ENCODE measurements at regions not wholly inside any gene's neighbourhood (a gene's known extent, or its start where the extent isn't known, plus 50 kb on each side); places are given as distances from the start of the nearest gene placed in this dataset.

- ATAC-seq (ENCODE audit: low read depth), result no peak
- dilution Hi-C loops (cut with HindIII; ENCODE audit: low sequenced_read_pairs, unreplicated experiment), result no loop called here
- Histone ChIP-seq H3K4ac (ENCODE audit: low read depth, low read length) (no peak overlapping the region), H2BK120ac (ENCODE audit: low read depth, low read length) (no peak overlapping the region), H2BK5ac (ENCODE audit: low read depth, low read length, poor library complexity, severe bottlenecking) (no peak overlapping the region), H2BK15ac (ENCODE audit: low read depth, low read length) (no peak overlapping the region), H2AFZ (replicated peaks; ENCODE audit: low read length, poor library complexity) (no peak overlapping the region), H3K56ac (ENCODE audit: extremely low read depth, insufficient read depth, low read length) (no peak overlapping the region), H4K91ac (ENCODE audit: insufficient read depth, low read depth, low read length) (no peak overlapping the region), H4K8ac (ENCODE audit: low read depth in 2 of 2, low read length in 2 of 2) (no peak overlapping the region), H3K9me3 (ENCODE audit: control insufficient read depth, insufficient read depth, low read length) (peaks cover 6% of the 10 kb centered on the region), H3K23ac (ENCODE audit: low read depth, low read length) (no peak overlapping the region), H3K14ac (replicated peaks; ENCODE audit: low read depth, low read length) (no peak overlapping the region), H2AK5ac (ENCODE audit: low read depth, low read length) (no peak overlapping the region), H2AK9ac (replicated peaks; ENCODE audit: low read depth, low read length, poor library complexity) (no peak overlapping the region), H3K18ac (ENCODE audit: low read depth, low read length) (no peak overlapping the region), H3K36me3 (ENCODE audit: control insufficient read depth, insufficient read depth, low read length) (no peaks in the 10 kb centered on the region), H4K5ac (ENCODE audit: low read depth, low read length) (no peak overlapping the region), H3K4me3 (ENCODE audit: insufficient read depth, low read depth, low read length) (no peak overlapping the region), H3K9ac (ENCODE audit: low read depth, low read length) (no peak overlapping the region), H3K79me1 (ENCODE audit: low read depth in 1 of 2, low read length in 2 of 2) (no peaks in the 10 kb centered on the region), H3K4me1 (ENCODE audit: control insufficient read depth, insufficient read depth, low read length) (no peaks in the 10 kb centered on the region), H3K27ac (ENCODE audit: insufficient read depth, low read length) (no peak overlapping the region), H3K4me2 (ENCODE audit: low read depth, low read length) (no peak overlapping the region), H3K27me3 (ENCODE audit: control insufficient read depth, insufficient read depth, low read length) (no peaks in the 10 kb centered on the region), H4K20me1 (ENCODE audit: insufficient read depth, low read length) (no peaks in the 10 kb centered on the region), H2BK20ac (ENCODE audit: low read depth, low read length) (no peak overlapping the region), H3K9me1 (ENCODE audit: insufficient read depth, low read length) (no peaks in the 10 kb centered on the region)
- intact Hi-C loops (cut with micrococcal nuclease), result no loop called here
- POLR2A ChIA-PET (ENCODE audit: unreplicated experiment), result no interaction called here
- CTCF ChIA-PET, result no interaction called here
- no TSS peak for BruUV-seq (replicated peaks)
- TF ChIP-seq RAD21 (IDR thresholded peaks at IDR 0.05; ENCODE audit: low read length) (no peak), NFE2L2 (IDR thresholded peaks at IDR 0.05; ENCODE audit: low read depth, low read length) (no peak), CHD1 (IDR thresholded peaks at IDR 0.05; ENCODE audit: low read depth, low read length) (no peak), SMC3 (IDR thresholded peaks at IDR 0.05; ENCODE audit: low read depth, low read length) (no peak), MAFK (IDR thresholded peaks at IDR 0.05; ENCODE audit: low read depth, low read length) (no peak)
- in situ Hi-C loops (cut with MboI; ENCODE audit: low sequenced_read_pairs), result no loop called here
- no peak for DNase-seq
- WGBS, 2 experiments (ENCODE audit: extremely low coverage in 2 of 2, insufficient read length in 1 of 2), result 33% methylated on average over 1 of the region's 4 CpGs; no CpG with 5 or more reads in 1 of the 2 experiments
Measured at GRCh38 chr13:103573446-103573845, 507.2 kb upstream of the SLC10A2 start.

Data from IMR-90 (cell line).